Astrocyte (in vitro differentiated cells and primary cell): ENCODE measurements at regions not wholly inside any gene's neighbourhood (a gene's known extent, or its start where the extent isn't known, plus 50 kb on each side); places are given as distances from the start of the nearest gene placed in this dataset.

Experiments used
- DNase-seq: peaks from one replicate; pipeline ENCODE4 v3.0.0-alpha.2; 2010; ENCODE audit warnings: low read depth
- FAIRE-seq: peaks from 2 replicates; lab custom pipeline; 2011; peaks lifted over from hg19 to GRCh38; lab: Jason Lieb, UNC
- H2AFZ ChIP-seq: 2 replicates; pipeline ENCODE4 v1.6.0; 2012; ENCODE audit warnings: low read depth, low read length, inconsistent platforms
- H3K27ac ChIP-seq: 2 replicates; pipeline ENCODE4 v1.5.1; 2011; ENCODE audit warnings: low read depth, low read length, inconsistent platforms
- H3K27me3 ChIP-seq: 2 replicates; pipeline ENCODE4 v1.6.0; 2011; ENCODE audit warnings: low read length, inconsistent platforms; ENCODE audit not compliant: insufficient read depth
- H3K36me3 ChIP-seq: 2 replicates; pipeline ENCODE4 v1.5.1; 2011; ENCODE audit warnings: low read length, inconsistent platforms; ENCODE audit not compliant: insufficient read depth
- H3K4me1 ChIP-seq: 2 replicates; pipeline ENCODE4 v1.5.1; 2011; ENCODE audit warnings: low read length, inconsistent platforms; ENCODE audit not compliant: insufficient read depth
- H3K4me2 ChIP-seq: 2 replicates; pipeline ENCODE4 v1.6.0; 2012; ENCODE audit warnings: low read length, inconsistent platforms
- H3K4me3 ChIP-seq: 2 replicates; pipeline ENCODE4 v1.5.1; 2011; ENCODE audit warnings: low read depth, mild to moderate bottlenecking, low read length, inconsistent platforms; ENCODE audit not compliant: insufficient read depth
- H3K79me2 ChIP-seq: 2 replicates; pipeline ENCODE4 v1.6.0; 2012; ENCODE audit warnings: mild to moderate bottlenecking, low read length, inconsistent platforms; ENCODE audit not compliant: insufficient read depth
- H3K9ac ChIP-seq: 2 replicates; pipeline ENCODE4 v1.6.0; 2012; ENCODE audit warnings: mild to moderate bottlenecking, low read length, inconsistent platforms
- H3K9me3 ChIP-seq: 2 replicates; pipeline ENCODE4 v1.5.1; 2012; ENCODE audit warnings: low read depth, mild to moderate bottlenecking, low read length, inconsistent platforms; ENCODE audit not compliant: insufficient read depth
- H4K20me1 ChIP-seq: 2 replicates; pipeline ENCODE4 v1.6.0; 2012; ENCODE audit warnings: low read length, inconsistent platforms; ENCODE audit not compliant: insufficient read depth
- H3K27ac Mint-ChIP-seq: one replicate; pipeline ENCODE4 v1.8.0; 2021; ENCODE audit warnings: mild to moderate bottlenecking, mixed read lengths; ENCODE audit not compliant: unreplicated experiment
- H3K27me3 Mint-ChIP-seq: one replicate; pipeline ENCODE4 v1.8.0; 2021; ENCODE audit warnings: low read depth, mixed read lengths; ENCODE audit not compliant: unreplicated experiment
- H3K36me3 Mint-ChIP-seq: one replicate; pipeline ENCODE4 v1.8.0; 2021; ENCODE audit warnings: low read depth, mixed read lengths; ENCODE audit not compliant: unreplicated experiment
- H3K4me1 Mint-ChIP-seq: one replicate; pipeline ENCODE4 v1.8.0; 2021; ENCODE audit warnings: low read depth, mixed read lengths; ENCODE audit not compliant: unreplicated experiment
- H3K4me3 Mint-ChIP-seq: one replicate; pipeline ENCODE4 v1.8.0; 2021; ENCODE audit warnings: mild to moderate bottlenecking, moderate library complexity, mixed read lengths; ENCODE audit not compliant: unreplicated experiment
- H3K9me3 Mint-ChIP-seq: one replicate; pipeline ENCODE4 v1.8.0; 2021; ENCODE audit warnings: mild to moderate bottlenecking, mixed read lengths; ENCODE audit not compliant: unreplicated experiment
- EZH2 ChIP-seq: IDR thresholded peaks from 2 replicates; pipeline ENCODE4 v1.6.1; 2012; ENCODE audit warnings: mild to moderate bottlenecking, low read length, inconsistent platforms; ENCODE audit not compliant: insufficient read depth
- TF ChIP-seq, protein P1 (sequence below): IDR thresholded peaks from 2 replicates; pipeline ENCODE4 v1.5.1; 2011; ENCODE audit warnings: low read depth, mild to moderate bottlenecking, inconsistent platforms, low read length, moderate library complexity; ENCODE audit not compliant: insufficient read depth

GRCh38 chr10:37588299-37588698, 269.1 kb downstream of the ZNF248 start:
- Histone ChIP-seq H3K9me3 (peaks cover 9% of the 10 kb centered on the region), H3K27ac (no peak overlapping the region), H3K4me2 (no peak overlapping the region), H3K4me3 (no peak overlapping the region), H3K79me2 (no peaks in the 10 kb centered on the region), H3K4me1 (no peaks in the 10 kb centered on the region), H2AFZ (no peak overlapping the region), H3K36me3 (no peaks in the 10 kb centered on the region), H3K27me3 (no peaks in the 10 kb centered on the region), H4K20me1 (no peaks in the 10 kb centered on the region), H3K9ac (no peak overlapping the region)
- TF ChIP-seq, protein P1, sequence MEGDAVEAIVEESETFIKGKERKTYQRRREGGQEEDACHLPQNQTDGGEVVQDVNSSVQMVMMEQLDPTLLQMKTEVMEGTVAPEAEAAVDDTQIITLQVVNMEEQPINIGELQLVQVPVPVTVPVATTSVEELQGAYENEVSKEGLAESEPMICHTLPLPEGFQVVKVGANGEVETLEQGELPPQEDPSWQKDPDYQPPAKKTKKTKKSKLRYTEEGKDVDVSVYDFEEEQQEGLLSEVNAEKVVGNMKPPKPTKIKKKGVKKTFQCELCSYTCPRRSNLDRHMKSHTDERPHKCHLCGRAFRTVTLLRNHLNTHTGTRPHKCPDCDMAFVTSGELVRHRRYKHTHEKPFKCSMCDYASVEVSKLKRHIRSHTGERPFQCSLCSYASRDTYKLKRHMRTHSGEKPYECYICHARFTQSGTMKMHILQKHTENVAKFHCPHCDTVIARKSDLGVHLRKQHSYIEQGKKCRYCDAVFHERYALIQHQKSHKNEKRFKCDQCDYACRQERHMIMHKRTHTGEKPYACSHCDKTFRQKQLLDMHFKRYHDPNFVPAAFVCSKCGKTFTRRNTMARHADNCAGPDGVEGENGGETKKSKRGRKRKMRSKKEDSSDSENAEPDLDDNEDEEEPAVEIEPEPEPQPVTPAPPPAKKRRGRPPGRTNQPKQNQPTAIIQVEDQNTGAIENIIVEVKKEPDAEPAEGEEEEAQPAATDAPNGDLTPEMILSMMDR, result no peak
- TF ChIP-seq EZH2, result no peak
- Mint-ChIP-seq H3K4me1 (no peaks in the 10 kb centered on the region), H3K9me3 (peaks cover 4% of the 10 kb centered on the region), H3K27ac (no peak overlapping the region), H3K27me3 (no peaks in the 10 kb centered on the region), H3K36me3 (no peaks in the 10 kb centered on the region), H3K4me3 (no peak overlapping the region)
- DNase-seq (no peak), FAIRE-seq (no peak)

- no peaks in the 10 kb centered on the region for H3K4me1 Mint-ChIP-seq
Measured at GRCh38 chr10:37584643-37585042, 272.8 kb downstream of the ZNF248 start.

GRCh38 chr10:37582237-37582636, 275.2 kb downstream of the ZNF248 start:
- no peaks in the 10 kb centered on the region for H3K79me2 ChIP-seq
- H3K9me3 ChIP-seq, result no peaks in the 10 kb centered on the region
- Mint-ChIP-seq H3K4me3 (no peak overlapping the region), H3K27me3 (no peaks in the 10 kb centered on the region), H3K36me3 (no peaks in the 10 kb centered on the region), H3K27ac (no peak overlapping the region), H3K9me3 (peaks cover 2% of the 10 kb centered on the region), H3K4me1 (no peaks in the 10 kb centered on the region)
- H3K4me2 ChIP-seq, result no peak overlapping the region
- TF ChIP-seq, protein P1, result no peak
- TF ChIP-seq EZH2, result no peak
- no peaks in the 10 kb centered on the region for H3K4me1 ChIP-seq
- no peak overlapping the region for H3K27ac ChIP-seq
- H4K20me1 ChIP-seq, result no peaks in the 10 kb centered on the region
- FAIRE-seq, result no peak
- no peak overlapping the region for H2AFZ ChIP-seq
- H3K9ac ChIP-seq, result no peak overlapping the region
- no peak overlapping the region for H3K4me3 ChIP-seq
- no peaks in the 10 kb centered on the region for H3K27me3 ChIP-seq
- DNase-seq, result no peak
- H3K36me3 ChIP-seq, result no peaks in the 10 kb centered on the region

More at GRCh38 chr10:37584643-37585042, 272.8 kb downstream of the ZNF248 start:
- peaks cover 4% of the 10 kb centered on the region for H3K9me3 Mint-ChIP-seq
- H3K36me3 ChIP-seq, result no peaks in the 10 kb centered on the region
- DNase-seq (no peak), FAIRE-seq (no peak)
- H3K79me2 ChIP-seq, result no peaks in the 10 kb centered on the region
- no peak for TF ChIP-seq EZH2
- TF ChIP-seq, protein P1, result no peak
- no peak overlapping the region for H3K4me3 Mint-ChIP-seq
- no peak overlapping the region for H3K9ac ChIP-seq
- no peaks in the 10 kb centered on the region for H4K20me1 ChIP-seq
- H3K9me3 ChIP-seq, result peaks cover 6% of the 10 kb centered on the region
- no peaks in the 10 kb centered on the region for H3K27me3 ChIP-seq
- no peak overlapping the region for H3K4me2 ChIP-seq
- no peaks in the 10 kb centered on the region for H3K27me3 Mint-ChIP-seq
- H3K27ac ChIP-seq, result no peak overlapping the region
- no peak overlapping the region for H2AFZ ChIP-seq
- no peaks in the 10 kb centered on the region for H3K4me1 ChIP-seq
- H3K4me3 ChIP-seq, result no peak overlapping the region
- H3K36me3 Mint-ChIP-seq, result no peaks in the 10 kb centered on the region
- H3K27ac Mint-ChIP-seq, result no peak overlapping the region
